Colon (tissue), 2 donors: ENCODE measurements at regions not wholly inside any gene's neighbourhood (a gene's known extent, or its start where the extent isn't known, plus 50 kb on each side); places are given as distances from the start of the nearest gene placed in this dataset.
"Not testable (repeated sequence)": the region's sequence is repeated elsewhere in the genome, so short reads cannot be mapped to it uniquely, and the experiment has no call there.

Experiments
- FAIRE-seq: peaks from 2 replicates; lab custom pipeline; 2012; peaks lifted over from hg19 to GRCh38; lab: Jason Lieb, UNC
- donor health status: control.
- donor health status: control.

DNA sequence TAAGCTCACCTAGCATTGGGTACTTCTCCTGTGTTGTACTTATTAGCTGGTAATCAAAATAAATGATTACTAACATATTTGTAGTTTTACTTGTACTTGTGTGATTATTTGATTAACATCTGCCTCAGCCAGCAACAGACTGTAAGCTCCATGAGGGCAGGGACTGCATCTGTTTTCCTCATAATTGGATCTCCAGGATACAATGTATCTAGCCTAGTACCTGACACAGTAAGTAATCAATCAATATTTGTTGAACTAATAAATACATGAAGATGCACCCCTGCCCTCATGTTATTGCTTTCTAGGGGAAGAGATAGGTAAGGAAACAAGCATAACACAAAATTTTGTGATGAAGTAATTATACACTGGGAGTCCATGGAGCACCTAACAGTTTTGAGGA is 101.5 kb downstream of the TENT5C start:
- FAIRE-seq: no peak

DNA sequence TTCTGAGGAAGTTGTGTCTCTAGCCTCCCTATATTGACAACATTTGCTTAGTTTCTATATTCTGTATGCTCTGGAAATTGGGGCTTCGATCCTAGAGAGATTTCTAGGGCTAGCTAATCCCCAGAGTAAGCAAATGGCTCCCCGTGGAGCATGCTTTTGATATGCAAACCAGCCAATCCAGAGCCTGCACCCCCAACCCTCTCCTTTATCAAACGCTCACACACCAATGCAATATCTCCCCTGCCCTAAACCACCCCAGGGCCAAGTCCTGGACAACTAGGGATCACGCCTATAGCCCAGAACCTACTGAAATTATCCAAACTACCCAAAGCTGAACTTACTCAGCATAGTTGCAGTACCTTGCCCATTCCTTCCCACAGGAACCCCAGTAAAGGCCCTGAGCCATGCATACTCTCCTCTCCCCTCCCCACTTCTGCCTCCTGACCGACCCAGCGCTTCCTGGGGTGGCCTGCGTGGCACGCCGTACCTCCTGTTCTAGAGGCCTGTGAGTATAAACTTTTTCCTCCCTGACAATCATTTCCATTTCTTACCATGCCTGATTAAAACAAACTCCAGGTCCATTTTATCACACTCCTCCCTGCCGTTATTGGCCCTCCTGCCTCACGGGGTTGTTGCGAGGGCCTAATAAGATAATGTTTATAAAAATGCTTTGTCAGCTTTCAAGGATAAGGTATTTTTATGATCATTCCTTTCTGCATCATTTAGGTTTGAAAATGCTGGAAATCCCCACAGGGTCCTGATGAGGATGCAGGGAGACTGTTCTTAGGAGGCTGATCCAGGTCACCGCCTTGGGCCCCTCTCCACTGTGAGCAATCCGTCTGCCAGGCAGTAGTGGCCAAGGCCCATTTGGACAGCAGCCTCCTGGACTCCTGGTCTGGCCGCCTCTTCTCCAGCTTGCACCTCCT is 102.7 kb downstream of the TENT5C start:
- no peak for FAIRE-seq

DNA sequence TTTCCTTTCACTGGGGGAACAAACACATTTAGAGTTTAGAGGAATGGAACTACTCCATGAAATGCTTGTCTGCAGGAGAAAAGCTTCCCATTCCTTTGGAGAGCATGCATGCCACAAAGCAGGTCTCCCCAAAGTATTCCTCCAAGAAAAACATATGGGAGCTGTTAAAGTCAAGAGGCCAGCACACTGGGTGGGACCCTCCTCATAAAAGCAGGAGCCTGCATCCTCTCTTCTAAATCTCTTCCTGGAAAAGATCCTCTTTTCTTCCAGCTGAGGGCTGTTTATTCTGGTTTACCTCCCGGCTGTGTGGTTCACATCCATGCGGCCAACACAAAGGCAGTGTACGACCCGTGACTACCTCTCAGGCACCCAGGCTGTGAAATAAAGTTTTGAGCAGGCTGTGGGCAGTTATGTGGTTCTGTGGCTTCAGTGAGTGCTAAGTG is 103.4 kb downstream of the TENT5C start:
- no peak for FAIRE-seq

DNA sequence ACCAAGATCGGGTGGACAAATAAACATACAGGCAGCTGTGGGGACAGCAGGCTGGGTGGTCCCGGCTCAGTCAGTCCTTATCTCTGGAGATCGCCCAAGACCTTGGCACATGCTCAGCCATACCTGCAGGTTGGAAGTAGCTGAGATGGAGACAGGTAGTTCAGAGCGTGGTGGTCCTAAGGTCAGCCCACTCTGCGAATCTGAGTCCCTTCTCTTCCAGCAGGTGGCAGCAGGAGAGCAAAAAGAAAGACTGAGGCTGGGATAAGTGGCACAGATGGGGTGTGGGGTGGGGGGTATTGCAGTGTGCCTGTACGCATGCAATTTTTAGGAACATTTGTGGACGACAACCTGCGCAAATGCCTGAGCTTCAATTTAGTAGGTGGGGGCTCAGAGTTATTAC is 104.9 kb downstream of the TENT5C start:
- no peak for FAIRE-seq

DNA sequence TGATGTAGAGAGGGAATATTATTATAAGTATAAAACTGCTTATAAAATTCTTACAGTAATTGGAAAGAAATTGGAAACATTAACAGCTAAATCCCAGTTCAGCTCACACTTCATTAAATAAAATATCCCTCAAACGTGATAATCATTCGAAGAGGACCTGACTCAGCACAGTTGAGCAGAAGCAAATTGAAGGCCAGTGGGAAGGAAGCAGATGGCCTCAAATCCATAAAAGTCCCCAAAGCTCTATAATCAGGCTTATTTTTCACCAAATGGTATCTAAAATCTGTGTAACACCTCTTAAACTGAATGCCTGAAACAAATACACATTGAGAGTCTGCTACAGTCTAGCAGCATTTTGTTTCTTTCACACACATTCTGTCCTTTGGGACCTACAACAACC is 106.8 kb downstream of the TENT5C start:
- no peak for FAIRE-seq

DNA sequence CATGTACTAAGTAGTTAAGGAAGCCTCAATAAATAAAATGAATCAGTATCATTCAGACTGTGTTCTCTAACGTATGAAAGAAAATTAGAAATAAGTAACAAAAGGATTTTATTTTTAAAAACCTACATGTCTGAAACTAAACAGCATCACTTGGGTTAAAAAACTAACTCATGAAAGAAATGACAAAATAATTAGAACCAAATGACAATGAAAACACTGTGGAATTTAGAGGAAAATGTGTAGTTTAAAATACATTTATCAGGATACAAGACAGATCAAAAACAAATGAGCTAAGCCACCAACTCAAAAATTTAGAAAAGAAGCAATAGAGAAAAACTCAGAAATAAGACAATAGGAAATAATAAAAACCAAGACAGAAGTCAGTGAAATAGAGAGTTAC is 108.7 kb downstream of the TENT5C start:
- peak; percentile 53 for FAIRE-seq

DNA sequence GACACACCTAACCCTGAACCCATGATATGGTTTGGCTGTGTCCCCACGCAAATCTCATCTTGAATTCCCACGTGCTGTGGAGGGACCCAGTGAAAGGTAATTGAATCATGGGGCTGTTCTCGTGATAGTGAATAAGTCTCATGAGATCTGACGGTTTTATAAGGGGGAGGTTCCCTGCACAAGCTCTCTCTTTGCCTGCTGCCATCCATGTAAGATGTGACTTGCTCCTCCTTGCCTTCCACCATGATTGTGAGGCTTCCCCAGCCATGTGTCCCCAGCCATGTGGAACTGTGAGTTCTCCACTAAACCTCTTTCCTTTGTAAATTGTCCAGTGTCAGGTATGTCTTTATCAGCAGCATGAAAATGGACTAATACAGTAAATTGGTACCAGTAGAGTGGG is 110.2 kb downstream of the TENT5C start:
- not testable (repeated sequence) for FAIRE-seq

DNA sequence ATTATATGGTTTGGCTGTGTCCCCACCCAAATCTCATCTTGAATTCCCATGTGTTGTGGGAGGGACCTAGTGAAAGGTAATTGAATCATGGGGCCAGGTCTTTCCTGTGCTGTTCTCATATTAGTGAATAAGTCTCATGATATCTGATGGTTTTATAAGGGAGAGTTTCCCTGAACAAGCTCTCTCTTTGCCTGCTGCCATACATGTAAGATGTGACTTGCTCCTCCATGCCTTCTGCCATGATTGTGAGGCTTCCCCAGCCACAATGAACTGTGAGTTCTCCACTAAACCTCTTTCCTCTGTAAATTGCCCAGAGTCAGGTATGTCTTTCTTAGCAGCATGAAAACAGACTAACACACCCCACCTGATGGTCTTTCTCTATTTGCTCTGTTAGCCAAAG is 112.1 kb downstream of the TENT5C start:
- not testable (repeated sequence) for FAIRE-seq

DNA sequence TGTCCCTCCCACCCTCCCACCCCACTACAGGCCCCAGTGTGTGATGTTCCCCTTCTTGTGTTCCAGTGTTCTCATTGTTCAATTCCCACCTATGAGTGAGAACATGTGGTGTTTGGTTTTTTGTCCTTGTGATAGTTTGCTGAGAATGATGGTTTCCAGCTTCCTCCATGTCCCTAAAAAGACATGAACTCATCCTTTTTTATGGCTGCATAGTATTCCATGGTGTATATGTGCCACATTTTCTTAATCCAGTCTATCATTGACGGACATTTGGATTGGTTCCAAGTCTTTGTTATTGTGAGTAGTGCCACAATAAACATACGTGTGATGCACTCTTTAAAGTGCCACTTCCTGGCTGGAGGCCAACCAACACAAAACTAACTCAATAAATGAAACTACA is 112.7 kb downstream of the TENT5C start:
- FAIRE-seq: not testable (repeated sequence)

DNA sequence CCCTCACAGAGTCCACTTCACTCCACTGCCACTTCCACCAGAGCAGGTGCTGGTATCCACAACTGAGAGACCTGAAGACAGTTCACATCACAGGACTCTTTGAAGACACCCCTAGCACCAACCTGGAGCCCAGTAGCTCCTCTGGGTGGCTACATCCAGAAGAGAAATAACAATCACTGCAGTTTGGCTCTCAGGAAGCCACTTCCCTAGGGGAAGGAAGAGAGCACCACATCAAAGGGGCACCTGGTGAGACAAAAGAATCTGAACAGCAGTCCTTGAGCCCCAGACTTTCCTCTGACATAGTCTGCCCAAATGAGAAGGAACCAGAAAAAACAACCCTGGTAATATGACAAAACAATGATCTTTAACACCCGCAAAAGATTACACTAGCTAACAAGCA is 113.2 kb downstream of the TENT5C start:
- no peak for FAIRE-seq

DNA sequence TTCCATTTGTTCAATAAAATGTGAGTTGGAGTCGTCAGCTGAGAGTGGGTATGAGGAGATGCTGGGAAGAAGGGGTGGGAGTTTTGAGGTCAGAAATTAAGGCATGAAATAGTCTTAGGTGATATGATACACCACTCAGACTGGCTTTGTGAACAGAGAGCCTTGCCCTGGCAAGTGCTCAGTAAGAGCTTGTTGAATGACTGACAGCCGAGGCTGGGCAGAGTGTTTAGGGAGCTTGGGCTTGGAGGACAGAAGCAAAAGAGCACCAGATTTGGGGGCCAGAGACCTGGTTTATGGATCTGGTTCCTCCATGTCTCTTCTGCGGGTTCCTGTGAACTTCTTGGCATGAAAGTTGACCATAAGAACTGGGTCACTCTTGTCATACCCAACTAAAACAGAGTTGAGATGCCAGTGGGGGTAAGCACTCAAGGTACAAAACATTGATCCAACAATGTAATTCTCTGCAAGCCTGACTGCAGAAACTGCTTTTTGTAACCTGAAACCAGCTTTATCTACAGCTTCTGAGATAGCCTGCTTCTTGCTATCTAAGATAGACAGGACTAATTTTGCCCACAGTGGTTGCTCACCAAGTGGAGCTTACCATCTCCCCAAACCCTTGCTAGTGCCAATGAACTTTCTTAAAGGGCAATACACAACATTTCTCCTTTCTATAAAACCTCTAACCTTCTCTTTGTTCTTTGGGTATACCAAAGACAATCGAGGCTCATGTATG is 126.4 kb downstream of the TENT5C start:
- FAIRE-seq: no peak

DNA sequence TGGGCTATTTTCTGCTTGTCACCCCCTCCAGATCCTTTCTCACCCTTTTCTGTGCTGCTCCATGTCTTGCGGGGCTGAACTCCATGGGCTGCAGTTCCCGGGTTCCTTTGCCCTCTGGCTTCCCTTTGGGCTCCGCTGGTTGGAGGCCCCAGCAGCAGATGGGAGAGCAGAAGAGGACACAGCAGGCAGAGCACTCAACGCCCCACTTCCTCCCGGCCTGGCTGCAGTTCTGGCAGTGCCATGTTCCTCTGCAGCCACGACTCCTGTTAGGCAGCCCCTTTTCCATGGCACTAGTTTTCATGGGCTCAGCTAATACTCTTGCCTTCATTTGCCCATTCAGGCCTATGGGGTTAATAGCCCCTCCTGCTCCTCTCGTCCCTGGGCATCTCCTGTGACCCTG is 127.1 kb downstream of the TENT5C start:
- no peak for FAIRE-seq

DNA sequence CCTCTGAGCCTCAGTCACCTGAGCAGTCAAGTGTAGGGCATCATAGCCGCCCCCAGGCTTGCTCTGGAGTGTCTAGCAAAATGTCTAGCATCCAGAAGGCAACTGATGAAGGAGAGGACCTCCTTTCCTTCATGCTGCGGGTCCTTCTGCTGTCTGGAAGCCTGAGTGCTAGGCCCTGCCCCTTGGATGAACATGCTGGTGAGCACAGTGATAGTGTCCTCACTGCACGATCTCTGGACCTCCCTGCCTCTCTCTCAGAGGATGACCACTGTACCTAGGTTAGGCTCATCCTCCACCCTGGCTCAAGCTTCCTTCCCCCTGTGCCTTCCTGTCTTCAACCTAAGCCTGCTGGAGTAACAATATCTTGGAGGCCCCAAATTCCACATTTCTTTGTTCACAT is 128.6 kb downstream of the TENT5C start:
- no peak for FAIRE-seq

DNA sequence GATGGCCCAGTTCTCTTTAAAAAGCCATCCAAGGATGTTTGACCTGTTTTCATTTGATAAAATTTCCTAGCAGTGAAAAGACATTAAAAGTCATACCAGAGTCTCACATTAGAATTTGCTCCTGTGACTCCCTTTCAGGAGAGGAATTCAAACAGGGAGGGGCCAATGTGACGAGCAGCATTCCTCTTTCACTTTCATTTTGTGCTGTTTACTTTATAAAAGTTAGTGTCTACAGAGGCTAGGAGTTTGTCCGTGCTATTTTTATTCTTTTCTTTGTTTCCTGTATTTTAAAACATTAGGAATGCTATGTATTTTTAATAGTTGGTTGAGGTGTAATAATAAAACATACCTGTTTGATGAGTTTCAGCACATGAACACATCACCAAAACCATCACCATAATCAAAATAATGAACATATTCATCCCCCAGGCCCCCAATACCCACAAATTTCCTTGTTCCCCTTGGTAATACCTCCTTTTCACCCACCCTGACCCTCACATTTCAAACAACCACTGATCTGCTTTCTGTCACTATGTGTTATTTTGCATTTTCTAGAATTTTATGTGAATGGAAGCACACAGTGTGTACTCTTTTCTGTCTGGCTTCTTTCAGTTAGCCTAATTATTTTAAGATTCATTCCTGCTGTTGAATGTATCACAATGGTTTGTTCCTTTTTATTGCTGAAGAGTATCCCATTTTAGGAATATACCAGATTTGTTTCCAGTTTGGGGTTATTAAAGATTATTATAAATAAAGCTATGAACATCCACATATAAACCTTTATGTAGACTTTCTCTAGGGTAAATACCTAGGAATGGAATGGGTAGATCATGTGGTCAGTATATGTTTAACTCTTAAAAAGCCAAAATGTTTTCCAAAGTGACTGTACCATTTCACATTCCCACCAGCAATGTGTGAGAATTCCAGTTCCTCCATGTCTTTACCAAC is 129.5 kb downstream of the TENT5C start:
- FAIRE-seq: peak; percentile 51

DNA sequence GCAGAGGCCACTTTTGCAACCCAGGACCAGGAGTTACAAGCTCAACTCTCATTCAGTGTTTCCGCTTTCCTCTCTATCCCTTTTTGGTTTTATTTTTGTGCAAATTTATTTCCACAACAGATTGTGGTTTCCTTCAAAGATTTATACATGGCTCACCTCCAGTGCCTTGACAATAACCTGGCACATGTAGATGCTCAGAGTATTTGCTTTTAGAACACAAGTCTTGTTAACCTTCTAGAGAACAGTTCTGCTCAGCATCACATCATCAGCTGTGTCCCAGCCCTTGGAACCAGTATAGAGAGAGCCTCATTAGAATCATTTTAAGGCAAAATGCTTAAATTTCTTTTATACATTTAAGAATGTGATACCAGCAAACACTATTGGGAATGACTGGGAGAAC is 133.7 kb downstream of the TENT5C start:
- FAIRE-seq: no peak

DNA sequence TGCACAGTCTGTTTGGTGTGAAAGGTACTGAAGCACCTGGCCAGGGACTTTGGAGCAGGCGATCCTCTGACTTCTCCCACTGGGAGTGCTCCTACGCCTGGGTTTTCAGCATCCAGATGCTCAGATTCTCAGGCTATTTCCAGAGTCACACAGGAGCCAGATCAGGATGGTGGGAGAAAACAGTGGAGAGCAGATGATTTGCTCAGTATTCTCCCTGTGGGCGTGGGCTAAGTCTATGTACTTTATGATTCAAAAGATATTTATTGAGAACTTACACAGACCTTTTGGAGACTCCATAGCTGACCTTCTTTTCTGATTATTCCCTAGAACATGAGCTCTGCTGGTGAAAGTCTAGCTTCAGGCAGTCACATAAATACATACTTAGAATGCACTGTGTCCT is 134.6 kb downstream of the TENT5C start:
- no peak for FAIRE-seq

DNA sequence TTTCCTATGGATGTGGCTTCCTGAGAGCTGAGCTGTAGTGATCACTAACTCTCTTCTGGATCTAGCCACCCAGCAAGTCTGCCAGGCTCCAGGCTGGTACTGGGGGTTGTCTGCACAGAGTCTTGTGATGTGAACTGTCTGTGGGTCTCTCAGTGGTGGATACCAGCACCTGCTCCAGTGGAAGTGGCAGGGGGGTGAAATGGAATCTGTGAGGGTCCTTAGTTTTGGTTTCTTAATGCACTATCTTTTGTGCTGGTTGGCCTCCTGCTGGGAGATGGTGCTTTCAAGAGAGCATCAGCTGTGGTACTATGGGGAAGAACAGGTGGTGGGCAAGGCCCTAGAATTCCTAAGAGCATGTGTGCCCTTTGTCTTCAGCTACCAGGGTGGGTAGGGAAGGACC is 140.7 kb downstream of the TENT5C start:
- FAIRE-seq: not testable (repeated sequence)

DNA sequence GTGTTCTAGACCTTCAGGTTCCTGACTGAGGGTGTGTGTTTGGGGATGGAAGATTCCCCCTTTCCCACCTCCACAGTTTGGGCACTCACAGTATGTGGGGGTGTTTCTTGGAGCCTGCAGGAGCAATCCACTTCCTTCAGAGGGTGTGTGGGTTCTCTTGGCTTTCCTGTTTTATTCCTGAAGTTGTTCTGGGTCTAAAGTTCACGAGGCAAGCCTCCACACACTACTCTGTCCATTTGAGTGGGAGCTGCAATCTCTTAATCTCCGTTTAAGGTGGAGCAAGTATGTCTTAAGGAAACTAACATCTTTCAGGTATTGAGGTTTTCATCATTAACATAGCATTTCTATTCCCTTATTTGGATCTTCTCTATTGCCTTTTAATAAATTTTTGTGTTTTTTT is 141.8 kb downstream of the TENT5C start:
- no peak for FAIRE-seq

DNA sequence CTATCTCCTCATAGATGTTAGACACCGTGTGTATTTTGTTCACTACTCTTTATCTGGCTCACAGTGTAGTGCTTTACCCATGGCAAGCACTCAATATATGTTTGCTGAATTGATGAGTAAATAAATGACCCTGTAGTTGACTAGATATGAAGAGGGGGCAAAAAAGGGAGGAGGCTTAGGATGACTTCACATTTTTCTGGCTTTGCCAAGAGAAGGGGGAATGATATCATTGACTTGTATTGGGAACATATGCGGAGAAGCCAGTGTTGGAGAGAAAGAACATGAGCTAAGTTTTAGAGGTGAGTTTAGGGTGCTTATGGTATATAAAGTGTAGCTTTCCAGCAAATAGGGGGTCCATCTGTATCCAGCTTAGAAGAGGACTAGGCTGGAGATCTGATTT is 145.5 kb downstream of the TENT5C start:
- FAIRE-seq: no peak

DNA sequence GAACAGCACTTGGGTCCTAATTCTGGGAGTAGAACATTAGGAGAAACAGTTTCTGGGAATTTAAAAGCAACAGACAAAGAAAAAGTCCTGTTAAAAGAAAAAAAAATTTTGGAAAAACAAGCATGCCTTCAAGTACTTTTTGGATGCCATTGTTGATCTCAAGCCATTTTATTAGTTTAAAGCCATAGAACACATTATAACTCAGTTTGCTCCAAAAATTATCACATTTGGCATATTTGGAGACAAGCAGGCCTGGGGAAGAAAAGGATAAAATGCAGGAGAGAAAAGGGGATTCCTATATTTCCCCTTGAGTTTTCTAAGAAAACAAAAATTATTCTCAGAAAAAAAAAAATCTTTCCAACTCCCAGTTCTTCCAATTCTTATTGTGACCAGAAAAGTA is 146.8 kb downstream of the TENT5C start:
- no peak for FAIRE-seq

DNA sequence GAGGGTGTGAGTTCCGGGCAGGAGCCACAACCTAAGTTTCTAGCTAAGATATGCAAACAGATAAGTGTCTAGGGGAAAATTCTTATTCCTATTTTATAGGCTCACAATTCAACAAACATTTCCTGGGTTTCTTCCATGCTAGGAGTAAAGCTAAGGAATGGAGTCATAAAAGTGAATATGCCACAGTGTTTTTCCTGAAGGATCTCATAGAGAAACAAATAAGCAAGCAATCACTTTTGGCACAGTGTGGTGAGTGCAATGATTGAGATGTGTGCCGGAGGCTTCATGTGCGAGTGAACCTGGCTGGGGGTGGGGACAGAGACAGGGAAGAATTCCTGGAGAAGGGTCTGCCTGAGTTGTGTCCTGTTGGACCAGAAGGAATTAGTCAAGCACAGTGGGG is 147.4 kb downstream of the TENT5C start:
- no peak for FAIRE-seq

DNA sequence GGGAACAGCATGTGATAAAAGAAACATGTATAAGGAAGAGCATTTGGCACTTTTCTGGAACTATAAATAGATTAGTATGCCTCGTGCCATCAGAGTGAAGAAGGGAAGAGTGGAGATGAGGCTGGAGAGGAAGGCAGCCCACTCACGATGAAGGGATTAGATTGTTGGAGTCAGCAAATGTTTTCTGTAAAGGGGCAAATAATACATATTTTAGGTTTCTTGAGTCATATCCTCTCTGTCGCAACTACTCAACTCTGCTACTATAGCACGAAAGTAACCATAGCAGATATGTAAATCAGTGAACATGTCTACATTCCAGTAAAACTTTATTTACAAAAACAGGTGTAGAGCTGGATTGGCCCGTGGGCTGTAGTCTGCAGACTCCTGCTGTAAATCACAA is 147.8 kb downstream of the TENT5C start:
- FAIRE-seq: no peak
